Neuronal stem cell (in vitro differentiated cells): ENCODE measurements at regions not wholly inside any gene's neighbourhood (a gene's known extent, or its start where the extent isn't known, plus 50 kb on each side); places are given as distances from the start of the nearest gene placed in this dataset.

Experiments used
- DNase-seq: peaks from one replicate; pipeline ENCODE4 v3.0.0-alpha.2; 2013; ENCODE audit warnings: low spot score
- H2AFZ ChIP-seq: one replicate; pipeline ENCODE4 v1.6.1; 2013; ENCODE audit warnings: mild to moderate bottlenecking, low read length, inconsistent platforms
- H2AK5ac ChIP-seq: 2 replicates; pipeline ENCODE4 v1.6.1; 2013; ENCODE audit warnings: low read depth, mild to moderate bottlenecking, inconsistent platforms, low read length, moderate library complexity, mixed read lengths
- H2BK120ac ChIP-seq: 2 replicates; pipeline ENCODE4 v1.6.1; 2013; ENCODE audit warnings: low read depth, mild to moderate bottlenecking, inconsistent platforms, low read length, moderate library complexity, mixed read lengths
- H2BK12ac ChIP-seq: one replicate; pipeline ENCODE4 v1.6.1; 2013; ENCODE audit warnings: low read length, inconsistent platforms
- H2BK15ac ChIP-seq: 2 replicates; pipeline ENCODE4 v1.6.1; 2013; ENCODE audit warnings: mild to moderate bottlenecking, low read length, inconsistent platforms, mixed read lengths
- H2BK5ac ChIP-seq: one replicate; pipeline ENCODE4 v1.6.1; 2013; ENCODE audit warnings: inconsistent platforms, mild to moderate bottlenecking, low read length, moderate library complexity
- H3K14ac ChIP-seq: one replicate; pipeline ENCODE4 v1.6.1; 2013; ENCODE audit warnings: low read length, inconsistent platforms
- H3K18ac ChIP-seq: 2 replicates; pipeline ENCODE4 v1.6.1; 2013; ENCODE audit warnings: low read length, inconsistent platforms
- H3K23ac ChIP-seq: 2 replicates; pipeline ENCODE4 v1.6.1; 2013; ENCODE audit warnings: low read depth, mild to moderate bottlenecking, mixed read lengths, low read length, inconsistent platforms; ENCODE audit not compliant: poor library complexity
- H3K27ac ChIP-seq: replicated peaks from 3 replicates; pipeline ENCODE4 v1.5.1; 2013; ENCODE audit warnings: low read length, inconsistent platforms
- H3K27me3 ChIP-seq, 3 experiments: 2 replicates each; pipeline ENCODE4 v1.6.1; 2013; ENCODE audit warnings: low read length in 3 of 3, mild to moderate bottlenecking in 2 of 3, inconsistent platforms in 1 of 3, low read depth in 1 of 3, mixed read lengths in 1 of 3, moderate library complexity in 1 of 3; ENCODE audit not compliant: control insufficient read depth in 3 of 3, insufficient read depth in 3 of 3
- H3K36me3 ChIP-seq, 2 donors: replicated peaks in 1 of 2; 2 replicates each; pipeline ENCODE4 v1.6.1; 2013; ENCODE audit warnings: low read length in 2 of 2; ENCODE audit not compliant: control insufficient read depth in 2 of 2, insufficient read depth in 2 of 2
- H3K4ac ChIP-seq: 2 replicates; pipeline ENCODE4 v1.6.1; 2013; ENCODE audit warnings: inconsistent platforms, mild to moderate bottlenecking, low read length, moderate library complexity
- H3K4me1 ChIP-seq, 2 donors: 1 replicate in 1 of 2; 2 replicates in 1 of 2; pipeline ENCODE4 v1.6.1; 2013; ENCODE audit warnings: low read length in 2 of 2, low read depth in 1 of 2; ENCODE audit not compliant: control insufficient read depth in 2 of 2, insufficient read depth in 1 of 2
- H3K4me2 ChIP-seq: one replicate; pipeline ENCODE4 v1.6.1; 2013; ENCODE audit warnings: mild to moderate bottlenecking, low read length, inconsistent platforms; ENCODE audit not compliant: insufficient read depth, poor library complexity, severe bottlenecking
- H3K4me3 ChIP-seq, 2 donors: 2 replicates each; pipeline ENCODE4 v1.5.1; 2013; ENCODE audit warnings: low read length in 2 of 2, mild to moderate bottlenecking in 2 of 2, inconsistent platforms in 1 of 2, moderate library complexity in 1 of 2
- H3K79me1 ChIP-seq: one replicate; pipeline ENCODE4 v1.6.1; 2013; ENCODE audit warnings: low read depth, mild to moderate bottlenecking, inconsistent platforms, low read length, moderate library complexity
- H3K9ac ChIP-seq: one replicate; pipeline ENCODE4 v1.6.1; 2013; ENCODE audit warnings: mild to moderate bottlenecking, low read depth, low read length, inconsistent platforms; ENCODE audit not compliant: poor library complexity
- H3K9me3 ChIP-seq, 2 donors: replicated peaks in 1 of 2; 2 replicates each; pipeline versions ENCODE3 to v1.6.1; 2013; ENCODE audit warnings: low read length in 2 of 2, mild to moderate bottlenecking in 2 of 2, inconsistent platforms in 1 of 2, low read depth in 1 of 2, mixed read lengths in 1 of 2, moderate library complexity in 1 of 2; ENCODE audit not compliant: control insufficient read depth in 2 of 2, insufficient read depth in 1 of 2
- H4K8ac ChIP-seq: one replicate; pipeline ENCODE4 v1.6.1; 2013; ENCODE audit warnings: low read depth, mild to moderate bottlenecking, inconsistent platforms, low read length, moderate library complexity
- H4K91ac ChIP-seq: one replicate; pipeline ENCODE4 v1.6.1; 2013; ENCODE audit warnings: low read length, low read depth, mild to moderate bottlenecking, inconsistent platforms; ENCODE audit not compliant: poor library complexity
- WGBS, 2 donors: extraction: QIAGEN DNeasy Blood & Tissue Kit; methylation state at CpG; one replicate each; pipeline ENCODE4 v1.1.7; 2013; ENCODE audit warnings: missing lambda C conversion rate in 2 of 2, mixed read lengths in 1 of 2; ENCODE audit not compliant: insufficient read length in 2 of 2, insufficient replicate concordance in 1 of 2; ENCODE audit errors: extremely low coverage in 2 of 2; 5-methylcytosine and 5-hydroxymethylcytosine counted together

DNA sequence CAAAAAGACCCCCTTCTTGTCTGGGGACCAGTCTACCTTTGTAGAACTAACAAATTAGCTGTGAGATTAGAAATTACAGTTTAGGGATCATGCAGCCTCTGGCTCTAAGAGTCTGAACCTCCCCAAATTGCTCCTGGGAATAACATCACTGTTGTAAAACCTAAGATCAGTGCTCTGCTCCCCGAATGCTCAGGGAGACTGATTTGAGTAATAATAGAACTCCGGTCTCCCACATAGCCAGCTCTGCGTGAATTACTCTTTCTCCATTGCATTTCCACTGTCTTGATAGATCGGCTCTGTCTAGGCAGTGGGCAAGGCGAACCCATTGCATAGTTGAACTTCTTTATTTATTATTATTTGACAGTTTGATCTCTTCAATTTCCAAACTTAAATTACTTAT lies 160.8 kb upstream of the VCX3A start:
- peaks cover 2 to 9% of the 10 kb centered on the region in 2 donors for H3K4me1 ChIP-seq
- no peak overlapping the region for H4K8ac ChIP-seq
- H2AK5ac ChIP-seq: no peak overlapping the region
- H3K36me3 ChIP-seq: no peaks in the 10 kb centered on the region
- no peak overlapping the region for H2BK120ac ChIP-seq
- H3K4ac ChIP-seq: no peak overlapping the region
- H3K4me3 ChIP-seq: no peak overlapping the region
- no CpG with 5 or more reads among the region's 5 CpGs for WGBS, 2 donors
- H3K27ac ChIP-seq: no peak overlapping the region
- no peaks in the 10 kb centered on the region for H3K27me3 ChIP-seq
- no peak overlapping the region for H2BK12ac ChIP-seq
- H3K9ac ChIP-seq: no peak overlapping the region
- H3K18ac ChIP-seq: no peak overlapping the region
- no peak overlapping the region for H2BK5ac ChIP-seq
- DNase-seq: no peak
- H3K4me2 ChIP-seq: no peak overlapping the region
- no peaks in the 10 kb centered on the region for H3K79me1 ChIP-seq
- no peak overlapping the region for H3K14ac ChIP-seq
- H2BK15ac ChIP-seq: no peak overlapping the region
- H3K23ac ChIP-seq: no peak overlapping the region
- no peaks in the 10 kb centered on the region for H3K9me3 ChIP-seq
- no peak overlapping the region for H4K91ac ChIP-seq
- H2AFZ ChIP-seq: peak overlapping the region; percentile 76

GRCh38 chrX:6694977-6695376 lies 160.1 kb upstream of the VCX3A start:
- Histone ChIP-seq H2BK12ac (no peak overlapping the region), H3K4ac (no peak overlapping the region), H3K27me3 (no peaks in the 10 kb centered on the region), H3K18ac (no peak overlapping the region), H3K23ac (no peak overlapping the region), H2BK5ac (no peak overlapping the region), H3K79me1 (no peaks in the 10 kb centered on the region), H4K8ac (no peak overlapping the region), H3K4me2 (no peak overlapping the region), H3K4me3 (peak overlapping the region in 1 of 2 donors; percentile 14), H3K14ac (no peak overlapping the region), H3K27ac (no peak overlapping the region), H2AFZ (peak overlapping the region; percentile 76), H2BK120ac (no peak overlapping the region), H3K9ac (no peak overlapping the region), H3K9me3 (no peaks in the 10 kb centered on the region), H4K91ac (no peak overlapping the region), H3K36me3 (no peaks in the 10 kb centered on the region), H3K4me1 (peaks cover 2 to 9% of the 10 kb centered on the region in 2 donors), H2BK15ac (no peak overlapping the region), H2AK5ac (no peak overlapping the region)
- no peak for DNase-seq
- WGBS, 2 donors: no CpG with 5 or more reads among the region's 4 CpGs

DNA sequence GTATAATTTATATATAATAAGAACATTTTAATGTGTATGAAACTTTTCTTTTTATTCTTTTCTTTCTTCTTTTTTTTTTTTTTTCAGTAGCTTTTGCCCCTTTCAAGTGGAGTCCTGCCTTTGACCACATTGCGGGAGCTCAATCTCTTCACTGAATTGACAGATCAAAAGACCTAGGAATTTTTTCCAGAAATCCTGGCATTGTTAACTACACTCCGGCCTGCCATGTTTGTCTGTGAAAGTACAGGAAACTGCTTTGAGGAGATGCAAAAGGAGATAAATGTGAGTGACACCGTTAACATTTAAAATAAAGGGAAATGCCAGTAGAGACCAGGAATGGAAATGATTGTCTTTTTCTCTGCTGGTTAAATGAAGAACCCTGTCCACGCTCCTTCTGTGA lies 159.3 kb upstream of the VCX3A start:
- Histone ChIP-seq H3K23ac (no peak overlapping the region), H3K14ac (no peak overlapping the region), H3K4me2 (no peak overlapping the region), H3K4ac (no peak overlapping the region), H2AFZ (peak overlapping the region; percentile 76), H3K27me3 (no peaks in the 10 kb centered on the region), H3K27ac (no peak overlapping the region), H3K36me3 (no peaks in the 10 kb centered on the region), H2AK5ac (no peak overlapping the region), H2BK120ac (no peak overlapping the region), H3K9ac (no peak overlapping the region), H3K4me3 (peak overlapping the region in 1 of 2 donors; percentile 14), H2BK5ac (no peak overlapping the region), H3K9me3 (no peaks in the 10 kb centered on the region), H3K79me1 (no peaks in the 10 kb centered on the region), H2BK15ac (no peak overlapping the region), H4K8ac (no peak overlapping the region), H4K91ac (no peak overlapping the region), H3K18ac (no peak overlapping the region), H2BK12ac (no peak overlapping the region), H3K4me1 (peaks cover 2 to 9% of the 10 kb centered on the region in 2 donors)
- no CpG with 5 or more reads among the region's 4 CpGs for WGBS, 2 donors
- DNase-seq: no peak

GRCh38 chrX:6693051-6693450 lies 158.1 kb upstream of the VCX3A start:
- DNase-seq: no peak
- no peaks in the 10 kb centered on the region for H3K79me1 ChIP-seq
- no peak overlapping the region for H3K4me3 ChIP-seq
- no peak overlapping the region for H3K18ac ChIP-seq
- H2BK5ac ChIP-seq: no peak overlapping the region
- no peak overlapping the region for H2BK15ac ChIP-seq
- no CpG with 5 or more reads among the region's 6 CpGs for WGBS, 2 donors
- H3K23ac ChIP-seq: no peak overlapping the region
- H3K4me2 ChIP-seq: no peak overlapping the region
- no peak overlapping the region for H2BK120ac ChIP-seq
- H4K8ac ChIP-seq: no peak overlapping the region
- no peak overlapping the region for H2BK12ac ChIP-seq
- H3K27me3 ChIP-seq: no peaks in the 10 kb centered on the region
- no peak overlapping the region for H3K14ac ChIP-seq
- no peak overlapping the region for H3K27ac ChIP-seq
- peaks cover 2 to 9% of the 10 kb centered on the region in 2 donors for H3K4me1 ChIP-seq
- no peak overlapping the region for H2AK5ac ChIP-seq
- H3K4ac ChIP-seq: no peak overlapping the region
- no peak overlapping the region for H2AFZ ChIP-seq
- H4K91ac ChIP-seq: no peak overlapping the region
- H3K9me3 ChIP-seq: no peaks in the 10 kb centered on the region
- H3K9ac ChIP-seq: no peak overlapping the region
- H3K36me3 ChIP-seq: no peaks in the 10 kb centered on the region
